ENCODE measurements at regions not wholly inside any gene's neighbourhood (a gene's known extent, or its start where the extent isn't known, plus 50 kb on each side); places are given as distances from the start of the nearest gene placed in this dataset.

GRCh38 chr5:124457101-124457500, 289.3 kb downstream of the ZNF608 start:
- no peak for DNase-seq

GRCh38 chr5:124456249-124456648, 290.2 kb downstream of the ZNF608 start:
- DNase-seq = no peak

GRCh38 chr5:124454081-124454480, 292.4 kb downstream of the ZNF608 start:
- DNase-seq = no peak

GRCh38 chr5:124453221-124454051, 293.0 kb downstream of the ZNF608 start:
- no peak for DNase-seq

- DNase-seq = no peak
Measured at GRCh38 chr5:124452412-124452811, 294.0 kb downstream of the ZNF608 start.

- DNase-seq = no peak
Measured at GRCh38 chr5:124451721-124452383, 294.6 kb downstream of the ZNF608 start.

GRCh38 chr5:124446120-124446519, 300.3 kb downstream of the ZNF608 start:
- no peak for DNase-seq

- DNase-seq = no peak
Measured at GRCh38 chr5:124445070-124445619, 301.3 kb downstream of the ZNF608 start.

- DNase-seq = no peak
Measured at GRCh38 chr5:124444147-124444775, 302.2 kb downstream of the ZNF608 start.

GRCh38 chr5:124440471-124440870, 306.0 kb downstream of the ZNF608 start:
- no peak for DNase-seq

- no peak for DNase-seq
Measured at GRCh38 chr5:124439609-124440008, 306.8 kb downstream of the ZNF608 start.

GRCh38 chr5:124438903-124439281, 307.5 kb downstream of the ZNF608 start:
- DNase-seq = no peak

- no peak for DNase-seq
Measured at GRCh38 chr5:124438026-124438902, 308.2 kb downstream of the ZNF608 start.

GRCh38 chr5:124436294-124436693, 310.1 kb downstream of the ZNF608 start:
- no peak for DNase-seq

- DNase-seq = no peak
Measured at GRCh38 chr5:124433170-124433569, 313.3 kb downstream of the ZNF608 start.

GRCh38 chr5:124421584-124421983, 324.9 kb downstream of the ZNF608 start:
- no peak for DNase-seq

- no peak for DNase-seq
Measured at GRCh38 chr5:124420952-124421351, 325.5 kb downstream of the ZNF608 start.

- DNase-seq = no peak
Measured at GRCh38 chr5:124419531-124419930, 326.9 kb downstream of the ZNF608 start.

GRCh38 chr5:124418390-124418789, 328.0 kb downstream of the ZNF608 start:
- no peak for DNase-seq

- DNase-seq = no peak
Measured at GRCh38 chr5:124417196-124417595, 329.2 kb downstream of the ZNF608 start.

- no peak for DNase-seq
Measured at GRCh38 chr5:124416627-124417026, 329.8 kb downstream of the ZNF608 start.

GRCh38 chr5:124414973-124415372, 331.5 kb downstream of the ZNF608 start:
- DNase-seq = no peak
